ENCODE measurements at regions not wholly inside any gene's neighbourhood (a gene's known extent, or its start where the extent isn't known, plus 50 kb on each side); places are given as distances from the start of the nearest gene placed in this dataset.

- intact Hi-C loops (cut with micrococcal nuclease) = no loop called here
- Mint-ChIP-seq H3K9me3 (peaks cover 9% of the 10 kb centered on the region), H3K36me3 (ENCODE audit: low read depth) (no peaks in the 10 kb centered on the region), H3K27ac (no peak overlapping the region), H3K4me3 (ENCODE audit: low read depth) (no peak overlapping the region), H3K4me1 (ENCODE audit: low read depth) (no peaks in the 10 kb centered on the region), H3K27me3 (ENCODE audit: low read depth) (no peaks in the 10 kb centered on the region)
- no peak for DNase-seq (ENCODE audit: low spot score)
Observed at GRCh38 chr1:118275472-118276115, 90.6 kb upstream of the SPAG17 start.

- H3K4me1 Mint-ChIP-seq (ENCODE audit: low read depth) = no peaks in the 10 kb centered on the region
- no peak for DNase-seq (ENCODE audit: low spot score)
- H3K27ac Mint-ChIP-seq = no peak overlapping the region
- intact Hi-C loops (cut with micrococcal nuclease) = no loop called here
- H3K9me3 Mint-ChIP-seq = peaks cover under 1% of the 10 kb centered on the region
- no peak overlapping the region for H3K4me3 Mint-ChIP-seq (ENCODE audit: low read depth)
- H3K36me3 Mint-ChIP-seq (ENCODE audit: low read depth) = no peaks in the 10 kb centered on the region
- no peaks in the 10 kb centered on the region for H3K27me3 Mint-ChIP-seq (ENCODE audit: low read depth)
Observed at GRCh38 chr1:118272884-118273283, 87.9 kb upstream of the SPAG17 start.

GRCh38 chr1:118271883-118272282, 86.9 kb upstream of the SPAG17 start:
- H3K27ac Mint-ChIP-seq = no peak overlapping the region
- no peaks in the 10 kb centered on the region for H3K36me3 Mint-ChIP-seq (ENCODE audit: low read depth)
- H3K9me3 Mint-ChIP-seq = no peaks in the 10 kb centered on the region
- H3K4me1 Mint-ChIP-seq (ENCODE audit: low read depth) = no peaks in the 10 kb centered on the region
- H3K4me3 Mint-ChIP-seq (ENCODE audit: low read depth) = no peak overlapping the region
- intact Hi-C loops (cut with micrococcal nuclease) = no loop called here
- DNase-seq (ENCODE audit: low spot score) = no peak
- no peaks in the 10 kb centered on the region for H3K27me3 Mint-ChIP-seq (ENCODE audit: low read depth)

DNA sequence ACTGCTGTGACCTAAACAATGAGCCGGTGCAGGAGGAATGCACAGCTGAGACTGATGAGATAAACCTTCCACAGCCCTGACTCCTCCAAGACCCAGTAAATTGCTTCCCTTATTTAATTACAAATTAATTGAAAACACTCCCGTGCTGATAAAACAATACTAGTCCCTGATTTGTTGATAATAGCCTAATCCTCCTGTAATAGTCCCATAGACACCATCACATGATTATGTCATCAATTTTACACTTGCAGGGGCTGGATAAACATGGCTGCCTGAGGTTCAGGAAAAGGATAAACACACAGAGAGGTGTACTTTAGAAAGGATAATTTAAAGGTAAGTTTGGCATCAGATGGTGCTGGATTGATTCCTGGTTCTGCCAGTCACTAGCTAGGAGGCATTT, 84.6 kb upstream of the SPAG17 start:
- no peaks in the 10 kb centered on the region for H3K27me3 Mint-ChIP-seq (ENCODE audit: low read depth)
- no peak for DNase-seq (ENCODE audit: low spot score)
- H3K9me3 Mint-ChIP-seq = no peaks in the 10 kb centered on the region
- H3K27ac Mint-ChIP-seq = no peak overlapping the region
- H3K36me3 Mint-ChIP-seq (ENCODE audit: low read depth) = no peaks in the 10 kb centered on the region
- no peak overlapping the region for H3K4me3 Mint-ChIP-seq (ENCODE audit: low read depth)
- H3K4me1 Mint-ChIP-seq (ENCODE audit: low read depth) = no peaks in the 10 kb centered on the region
- intact Hi-C loops (cut with micrococcal nuclease) = no loop called here

DNA sequence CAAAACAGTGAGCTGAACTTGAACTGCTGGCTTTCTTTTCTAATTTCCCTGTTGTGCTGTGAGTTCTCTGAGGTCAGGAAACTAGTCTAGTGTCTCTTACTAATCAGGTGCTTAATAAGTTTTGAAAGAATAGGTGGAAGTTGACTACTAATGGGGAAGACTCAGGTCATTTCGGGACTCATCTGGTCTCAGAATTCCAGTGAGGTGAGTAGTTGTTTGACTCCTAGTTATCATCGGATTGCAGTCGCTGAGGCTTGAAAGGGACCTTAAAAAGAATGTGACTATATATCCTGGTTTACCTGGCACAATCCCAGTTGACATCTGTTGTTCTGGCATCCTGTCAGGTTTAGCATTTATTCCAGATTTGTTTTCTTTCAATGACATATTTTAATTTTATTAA, 81.4 kb upstream of the SPAG17 start:
- Mint-ChIP-seq H3K4me1 (ENCODE audit: low read depth) (no peaks in the 10 kb centered on the region), H3K27me3 (ENCODE audit: low read depth) (no peaks in the 10 kb centered on the region), H3K36me3 (ENCODE audit: low read depth) (no peaks in the 10 kb centered on the region), H3K9me3 (no peaks in the 10 kb centered on the region), H3K4me3 (ENCODE audit: low read depth) (no peak overlapping the region), H3K27ac (no peak overlapping the region)
- intact Hi-C loops (cut with micrococcal nuclease) = no loop called here
- DNase-seq (ENCODE audit: low spot score) = no peak

- DNase-seq (ENCODE audit: low spot score) = no peak
- Mint-ChIP-seq H3K27ac (no peak overlapping the region), H3K9me3 (no peaks in the 10 kb centered on the region), H3K4me1 (ENCODE audit: low read depth) (no peaks in the 10 kb centered on the region), H3K27me3 (ENCODE audit: low read depth) (no peaks in the 10 kb centered on the region), H3K36me3 (ENCODE audit: low read depth) (no peaks in the 10 kb centered on the region), H3K4me3 (ENCODE audit: low read depth) (no peak overlapping the region)
- intact Hi-C loops (cut with micrococcal nuclease) = no loop called here
Observed at GRCh38 chr1:118264343-118264742, 79.3 kb upstream of the SPAG17 start.

GRCh38 chr1:118262865-118263264, 77.8 kb upstream of the SPAG17 start:
- Mint-ChIP-seq H3K36me3 (ENCODE audit: low read depth) (no peaks in the 10 kb centered on the region), H3K27me3 (ENCODE audit: low read depth) (no peaks in the 10 kb centered on the region), H3K4me3 (ENCODE audit: low read depth) (no peak overlapping the region), H3K4me1 (ENCODE audit: low read depth) (no peaks in the 10 kb centered on the region), H3K9me3 (no peaks in the 10 kb centered on the region), H3K27ac (no peak overlapping the region)
- DNase-seq (ENCODE audit: low spot score) = no peak
- intact Hi-C loops (cut with micrococcal nuclease) = no loop called here

DNA sequence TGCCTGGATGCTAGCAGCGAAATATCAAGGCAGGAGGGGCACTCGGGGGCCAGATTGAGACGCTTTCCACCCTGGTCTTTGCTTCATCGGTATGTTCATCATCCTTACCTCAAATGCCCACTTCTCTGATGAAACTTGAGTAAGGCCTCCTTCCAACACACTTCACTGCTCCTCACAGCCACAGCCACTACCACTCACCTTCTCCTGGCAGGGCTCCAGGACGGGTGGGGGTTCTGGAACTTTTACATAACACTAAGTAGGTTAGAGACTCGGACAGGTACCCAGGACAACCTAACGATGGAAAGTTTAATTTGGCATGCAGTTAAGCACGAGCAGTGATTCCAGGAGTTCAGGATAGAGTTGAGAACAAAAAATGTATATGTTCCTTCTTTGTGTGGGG, 73.9 kb upstream of the SPAG17 start:
- intact Hi-C loops (cut with micrococcal nuclease) = no loop called here
- Mint-ChIP-seq H3K27ac (no peak overlapping the region), H3K9me3 (no peaks in the 10 kb centered on the region)

GRCh38 chr1:118257946-118258345, 72.9 kb upstream of the SPAG17 start:
- Mint-ChIP-seq H3K9me3 (no peaks in the 10 kb centered on the region), H3K27me3 (ENCODE audit: low read depth) (no peaks in the 10 kb centered on the region)
- intact Hi-C loops (cut with micrococcal nuclease) = no loop called here

More for the DNA sequence above, 73.9 kb upstream of the SPAG17 start:
- no peaks in the 10 kb centered on the region for H3K4me1 Mint-ChIP-seq (ENCODE audit: low read depth)
- no peaks in the 10 kb centered on the region for H3K36me3 Mint-ChIP-seq (ENCODE audit: low read depth)
- DNase-seq (ENCODE audit: low spot score) = no peak
- no peaks in the 10 kb centered on the region for H3K27me3 Mint-ChIP-seq (ENCODE audit: low read depth)
- no peak overlapping the region for H3K4me3 Mint-ChIP-seq (ENCODE audit: low read depth)

DNA sequence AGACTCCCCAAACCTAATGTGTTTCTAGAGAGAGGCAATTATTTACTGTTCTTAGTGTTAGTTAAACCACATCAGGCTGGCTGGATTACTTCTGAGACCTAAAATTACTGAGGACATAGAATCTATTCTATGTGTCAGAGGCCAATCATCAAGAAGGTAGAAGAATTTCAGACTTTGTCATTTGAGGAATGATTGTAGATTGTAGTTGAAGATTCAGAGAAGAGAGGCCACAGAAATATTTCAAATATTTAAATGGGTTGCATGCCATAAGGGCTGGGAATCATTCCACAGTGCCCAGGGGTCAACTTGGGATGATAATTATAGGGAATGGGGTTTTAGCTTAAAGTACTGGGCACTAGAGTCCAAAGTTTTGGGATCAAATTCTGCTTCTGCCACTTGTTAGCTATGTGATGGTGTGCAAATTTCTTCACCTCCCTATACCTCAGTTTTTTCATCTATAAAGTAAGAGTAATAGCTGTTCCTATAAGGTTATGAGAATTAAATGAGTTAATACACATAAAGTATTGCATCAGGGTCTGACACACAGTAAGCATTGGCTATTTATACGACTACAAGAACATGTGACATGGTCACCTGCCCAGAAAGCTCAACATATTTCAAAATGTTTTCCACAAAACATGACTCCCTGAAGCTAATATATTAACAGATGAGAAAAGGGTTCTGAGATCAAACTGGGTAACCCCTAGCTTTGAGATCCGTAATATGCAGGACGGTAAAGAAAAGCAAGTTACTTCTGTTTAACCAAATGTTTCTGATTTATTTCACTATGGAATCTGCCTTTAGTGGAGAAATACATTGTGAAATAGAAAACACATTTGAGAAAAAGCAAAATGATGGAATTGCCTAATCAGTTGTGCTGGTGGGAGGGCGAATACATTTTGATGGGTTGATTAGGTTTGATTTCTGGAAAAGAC, 69.7 kb upstream of the SPAG17 start:
- no peak overlapping the region for H3K4me3 Mint-ChIP-seq (ENCODE audit: low read depth)
- H3K27me3 Mint-ChIP-seq (ENCODE audit: low read depth) = no peaks in the 10 kb centered on the region
- H3K36me3 Mint-ChIP-seq (ENCODE audit: low read depth) = no peaks in the 10 kb centered on the region
- intact Hi-C loops (cut with micrococcal nuclease) = no loop called here
- DNase-seq (ENCODE audit: low spot score) = no peak
- H3K4me1 Mint-ChIP-seq (ENCODE audit: low read depth) = no peaks in the 10 kb centered on the region
- no peak overlapping the region for H3K27ac Mint-ChIP-seq
- H3K9me3 Mint-ChIP-seq = no peaks in the 10 kb centered on the region

More at GRCh38 chr1:118257946-118258345, 72.9 kb upstream of the SPAG17 start:
- no peaks in the 10 kb centered on the region for H3K4me1 Mint-ChIP-seq (ENCODE audit: low read depth)
- no peak overlapping the region for H3K27ac Mint-ChIP-seq
- H3K36me3 Mint-ChIP-seq (ENCODE audit: low read depth) = no peaks in the 10 kb centered on the region
- no peak for DNase-seq (ENCODE audit: low spot score)
- no peak overlapping the region for H3K4me3 Mint-ChIP-seq (ENCODE audit: low read depth)

DNA sequence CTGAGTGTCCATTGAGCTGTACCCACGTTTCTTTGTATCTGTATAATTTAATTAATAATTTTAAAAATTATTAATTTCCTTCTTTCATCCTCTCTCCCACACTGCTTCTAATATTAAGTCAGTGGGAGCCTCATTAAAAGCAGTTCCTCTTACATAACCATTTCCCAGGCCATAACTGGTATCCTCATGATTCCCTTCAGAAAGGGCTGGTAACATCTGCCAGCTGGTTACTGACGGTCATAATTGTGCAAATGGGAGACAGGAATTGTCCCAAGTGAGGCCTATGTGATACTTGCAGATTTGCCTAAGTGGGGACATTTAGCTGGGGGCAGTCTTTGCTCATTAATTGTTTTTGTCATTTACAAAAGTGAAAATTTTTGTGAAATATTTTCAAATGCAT, 69.0 kb upstream of the SPAG17 start:
- no peak overlapping the region for H3K27ac Mint-ChIP-seq
- DNase-seq (ENCODE audit: low spot score) = no peak
- H3K27me3 Mint-ChIP-seq (ENCODE audit: low read depth) = no peaks in the 10 kb centered on the region
- no peaks in the 10 kb centered on the region for H3K9me3 Mint-ChIP-seq
- H3K36me3 Mint-ChIP-seq (ENCODE audit: low read depth) = no peaks in the 10 kb centered on the region
- intact Hi-C loops (cut with micrococcal nuclease) = no loop called here
- no peak overlapping the region for H3K4me3 Mint-ChIP-seq (ENCODE audit: low read depth)
- H3K4me1 Mint-ChIP-seq (ENCODE audit: low read depth) = no peaks in the 10 kb centered on the region

DNA sequence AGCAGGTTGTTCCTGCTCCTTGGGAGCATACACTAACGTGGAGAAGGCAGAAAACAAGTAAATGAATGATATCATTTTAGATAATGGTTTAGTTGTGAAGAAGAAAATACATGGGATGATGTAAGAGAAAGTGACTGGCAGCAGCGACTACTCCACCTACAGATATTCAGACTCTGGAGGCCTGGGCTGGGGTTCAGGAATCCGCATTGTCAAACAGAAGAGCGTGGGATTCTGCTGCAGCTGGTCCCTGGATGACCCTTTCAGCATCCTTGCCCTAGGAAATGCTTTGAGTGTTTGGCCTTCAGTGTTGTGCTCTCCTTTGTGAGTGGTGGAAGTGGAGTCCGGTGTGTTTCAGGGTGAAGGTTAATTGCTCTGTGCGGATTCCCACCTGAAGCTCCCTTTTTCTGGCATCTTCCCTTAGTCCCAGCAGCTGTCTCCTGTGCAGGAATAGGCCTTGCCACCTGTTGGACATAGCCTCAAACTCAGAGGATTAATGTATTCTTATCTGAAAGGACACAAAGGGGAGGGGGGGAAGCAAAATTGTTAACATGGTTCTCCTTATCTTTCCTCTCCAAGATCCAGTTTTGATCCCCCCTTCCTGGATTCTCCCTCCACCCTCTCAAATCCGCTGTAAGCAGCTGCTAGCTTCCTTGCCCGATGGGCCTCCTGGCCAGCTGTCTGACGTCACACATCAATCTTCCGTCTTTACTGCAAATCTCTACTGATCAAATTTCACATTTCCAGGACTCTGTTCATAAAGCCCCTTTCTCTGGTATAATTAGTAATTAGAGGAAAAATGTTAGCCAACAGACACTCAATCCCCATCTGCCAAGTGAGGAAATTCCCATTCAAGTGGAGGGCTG, 68.3 kb upstream of the SPAG17 start:
- Mint-ChIP-seq H3K36me3 (ENCODE audit: low read depth) (no peaks in the 10 kb centered on the region), H3K4me3 (ENCODE audit: low read depth) (no peak overlapping the region), H3K27ac (no peak overlapping the region), H3K4me1 (ENCODE audit: low read depth) (no peaks in the 10 kb centered on the region), H3K9me3 (no peaks in the 10 kb centered on the region), H3K27me3 (ENCODE audit: low read depth) (no peaks in the 10 kb centered on the region)
- intact Hi-C loops (cut with micrococcal nuclease) = no loop called here
- DNase-seq (ENCODE audit: low spot score) = no peak

DNA sequence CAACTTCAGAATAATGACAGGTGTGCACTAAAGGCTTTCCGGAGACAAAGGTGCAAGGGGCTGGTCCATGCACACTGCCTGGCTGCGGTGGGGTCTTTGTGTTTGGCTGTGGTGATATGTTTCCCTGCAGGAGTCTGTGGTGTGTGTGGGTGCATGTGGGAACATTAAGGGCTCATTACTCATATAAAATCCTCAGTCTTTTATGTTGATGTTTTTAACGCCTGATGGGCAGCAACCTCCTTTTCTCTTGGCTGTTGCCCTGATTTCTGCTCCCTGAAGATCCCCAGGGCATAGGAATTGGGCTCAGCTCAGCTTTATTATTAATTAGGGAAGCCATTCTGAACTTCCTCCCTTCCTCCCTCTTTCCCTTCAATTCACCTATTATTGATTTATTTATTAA, 67.6 kb upstream of the SPAG17 start:
- DNase-seq (ENCODE audit: low spot score) = no peak
- H3K4me1 Mint-ChIP-seq (ENCODE audit: low read depth) = no peaks in the 10 kb centered on the region
- H3K36me3 Mint-ChIP-seq (ENCODE audit: low read depth) = no peaks in the 10 kb centered on the region
- intact Hi-C loops (cut with micrococcal nuclease) = no loop called here
- no peaks in the 10 kb centered on the region for H3K27me3 Mint-ChIP-seq (ENCODE audit: low read depth)
- no peak overlapping the region for H3K4me3 Mint-ChIP-seq (ENCODE audit: low read depth)
- H3K9me3 Mint-ChIP-seq = no peaks in the 10 kb centered on the region
- H3K27ac Mint-ChIP-seq = no peak overlapping the region
